ENCODE measurements at regions not wholly inside any gene's neighbourhood (a gene's known extent, or its start where the extent isn't known, plus 50 kb on each side); places are given as distances from the start of the nearest gene placed in this dataset.

DNA sequence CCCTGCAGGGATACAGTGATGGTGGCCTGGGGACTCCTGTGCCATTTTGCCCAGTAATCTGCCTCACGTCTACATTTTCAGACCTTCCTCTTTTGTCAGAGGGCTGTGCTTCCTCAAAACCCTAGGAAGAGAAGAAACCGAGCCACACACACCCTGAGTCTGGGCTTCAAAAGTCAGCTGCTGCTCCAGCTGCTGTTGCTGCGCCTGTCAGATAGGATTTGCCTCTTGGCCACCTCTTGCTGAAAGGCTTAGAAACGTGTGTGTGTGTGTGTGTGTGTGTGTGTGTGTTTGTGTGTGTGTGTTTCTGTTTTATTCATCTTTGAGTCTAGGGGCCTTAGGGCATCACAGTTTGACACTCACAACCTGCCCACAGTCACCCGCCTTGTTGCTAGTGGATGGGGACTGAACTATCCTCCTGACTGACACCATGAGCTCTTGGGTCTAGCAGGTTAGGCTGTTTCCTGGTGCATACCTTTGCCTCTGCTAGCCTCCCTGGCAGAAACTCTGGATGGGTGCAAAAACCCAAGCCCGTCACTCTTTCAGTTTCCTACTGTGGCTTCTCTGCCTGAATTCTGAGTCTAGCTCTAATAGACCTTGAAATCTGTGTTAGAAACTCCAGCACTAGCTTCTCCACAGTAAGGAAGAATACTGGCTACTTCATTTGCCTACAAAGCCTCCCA lies 94.9 kb upstream of the CEP85L start:
- TF ChIP-seq POLR2A (IDR thresholded peaks at IDR 0.05; ENCODE audit: low read length) (no peak), GATA1 (IDR thresholded peaks at IDR 0.05; ENCODE audit: low read depth, low read length) (no peak)
